GM10266 (cell line): ENCODE measurements at regions not wholly inside any gene's neighbourhood (a gene's known extent, or its start where the extent isn't known, plus 50 kb on each side); places are given as distances from the start of the nearest gene placed in this dataset.

ENCODE experiments used
- DNase-seq: peaks from one replicate; pipeline ENCODE4 v3.0.0; 2012; ENCODE audit errors: extremely low spot score
- TF ChIP-seq, protein P1 (sequence below): IDR thresholded peaks from 2 replicates; pipeline ENCODE4 v1.5.1; 2012; ENCODE audit warnings: mild to moderate bottlenecking, low read depth; ENCODE audit not compliant: control insufficient read depth, insufficient read depth; ENCODE audit errors: missing control alignments

DNA sequence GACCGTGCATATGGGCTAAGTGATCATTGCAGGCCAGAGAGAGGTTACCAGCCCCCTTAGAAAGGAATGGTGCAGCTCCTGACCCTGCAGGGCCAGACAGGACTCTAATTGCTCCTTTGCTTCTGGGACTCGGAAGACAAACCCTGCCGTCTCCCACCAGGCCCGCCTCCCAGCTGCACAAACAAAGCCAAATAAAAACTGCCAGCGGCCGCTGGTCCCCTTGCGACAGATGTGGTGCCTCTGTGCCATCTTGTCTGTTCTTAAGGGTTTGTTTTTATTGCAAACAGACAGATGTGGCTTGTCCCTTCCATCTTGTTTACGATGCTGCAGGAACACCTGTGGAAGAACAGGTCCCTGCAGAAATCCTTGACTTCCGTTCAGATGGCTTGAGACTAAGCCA lies 434.4 kb upstream of the TSHZ3 start:
- TF ChIP-seq, protein P1, sequence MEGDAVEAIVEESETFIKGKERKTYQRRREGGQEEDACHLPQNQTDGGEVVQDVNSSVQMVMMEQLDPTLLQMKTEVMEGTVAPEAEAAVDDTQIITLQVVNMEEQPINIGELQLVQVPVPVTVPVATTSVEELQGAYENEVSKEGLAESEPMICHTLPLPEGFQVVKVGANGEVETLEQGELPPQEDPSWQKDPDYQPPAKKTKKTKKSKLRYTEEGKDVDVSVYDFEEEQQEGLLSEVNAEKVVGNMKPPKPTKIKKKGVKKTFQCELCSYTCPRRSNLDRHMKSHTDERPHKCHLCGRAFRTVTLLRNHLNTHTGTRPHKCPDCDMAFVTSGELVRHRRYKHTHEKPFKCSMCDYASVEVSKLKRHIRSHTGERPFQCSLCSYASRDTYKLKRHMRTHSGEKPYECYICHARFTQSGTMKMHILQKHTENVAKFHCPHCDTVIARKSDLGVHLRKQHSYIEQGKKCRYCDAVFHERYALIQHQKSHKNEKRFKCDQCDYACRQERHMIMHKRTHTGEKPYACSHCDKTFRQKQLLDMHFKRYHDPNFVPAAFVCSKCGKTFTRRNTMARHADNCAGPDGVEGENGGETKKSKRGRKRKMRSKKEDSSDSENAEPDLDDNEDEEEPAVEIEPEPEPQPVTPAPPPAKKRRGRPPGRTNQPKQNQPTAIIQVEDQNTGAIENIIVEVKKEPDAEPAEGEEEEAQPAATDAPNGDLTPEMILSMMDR, result no peak
- DNase-seq, result no peak

DNA sequence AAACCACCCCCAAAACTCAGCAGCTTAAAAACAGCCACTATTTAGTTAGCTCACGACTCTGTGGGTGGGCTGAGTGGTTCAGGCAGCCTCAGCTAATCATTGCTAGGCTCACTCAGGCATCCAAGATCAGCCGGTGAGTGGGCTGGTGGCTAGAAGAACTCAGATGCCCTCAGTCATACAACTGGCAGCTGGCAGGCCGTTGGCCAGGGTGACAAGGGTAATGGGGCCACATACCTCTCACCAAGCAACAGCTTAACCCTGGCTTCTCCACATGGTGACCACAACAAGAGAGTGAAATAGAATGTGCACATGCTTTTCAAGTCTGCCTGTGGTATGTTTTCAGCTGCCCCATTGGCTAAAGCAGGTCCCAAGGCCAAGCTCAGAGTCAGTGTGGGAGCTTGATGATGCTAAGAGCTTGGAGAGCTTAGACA lies 435.4 kb upstream of the TSHZ3 start:
- TF ChIP-seq, protein P1, result no peak
- DNase-seq, result no peak

DNA sequence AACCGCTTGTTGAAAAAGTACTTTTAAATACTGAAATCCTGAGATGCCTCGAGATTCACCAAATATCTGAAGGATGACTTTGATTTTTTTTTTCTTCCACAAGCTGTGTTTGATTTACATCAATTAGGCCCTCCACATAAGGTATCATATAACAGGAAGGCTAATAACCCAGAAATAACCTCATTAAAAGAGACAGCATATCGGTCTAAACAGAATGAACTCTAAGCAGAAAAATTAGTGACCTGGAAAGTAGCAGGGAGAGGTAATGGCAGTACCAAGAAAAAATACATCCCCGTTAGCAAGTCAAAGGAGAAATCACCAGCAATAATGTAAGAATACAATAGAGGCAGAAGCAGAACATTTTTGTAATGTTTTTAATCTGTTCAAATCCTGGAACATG lies 452.4 kb upstream of the TSHZ3 start:
- TF ChIP-seq, protein P1, result no peak
- DNase-seq, result no peak

DNA sequence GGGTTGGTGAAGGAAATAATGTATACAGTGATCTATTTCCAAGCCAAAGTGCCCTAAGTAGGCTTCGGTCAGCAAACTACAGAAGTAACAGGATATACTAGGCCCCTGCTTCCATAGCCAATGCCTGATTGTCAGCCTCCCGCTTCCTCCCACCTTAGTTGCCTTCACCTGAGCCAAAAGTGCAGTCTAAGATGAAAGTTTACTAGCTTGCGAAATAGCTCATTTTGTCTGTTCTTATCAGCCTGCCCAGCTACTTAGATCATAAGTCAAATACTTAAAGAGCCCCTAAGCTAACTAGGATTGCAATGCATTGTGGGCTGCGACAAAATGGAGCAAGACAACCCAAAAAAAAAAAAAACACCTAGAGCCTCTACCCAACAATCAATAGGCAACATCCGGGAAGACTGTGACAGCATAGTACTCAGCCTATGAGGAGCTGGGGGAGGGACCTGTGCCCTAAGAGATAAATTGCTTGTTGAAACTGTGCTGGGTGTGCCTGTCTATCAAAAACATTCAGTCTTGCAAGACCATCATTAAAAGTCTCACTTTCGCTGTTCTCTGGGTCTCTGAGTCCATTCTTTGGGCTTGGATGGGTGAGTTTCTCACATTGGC lies 454.7 kb upstream of the TSHZ3 start:
- no peak for DNase-seq
- TF ChIP-seq, protein P1, result no peak

DNA sequence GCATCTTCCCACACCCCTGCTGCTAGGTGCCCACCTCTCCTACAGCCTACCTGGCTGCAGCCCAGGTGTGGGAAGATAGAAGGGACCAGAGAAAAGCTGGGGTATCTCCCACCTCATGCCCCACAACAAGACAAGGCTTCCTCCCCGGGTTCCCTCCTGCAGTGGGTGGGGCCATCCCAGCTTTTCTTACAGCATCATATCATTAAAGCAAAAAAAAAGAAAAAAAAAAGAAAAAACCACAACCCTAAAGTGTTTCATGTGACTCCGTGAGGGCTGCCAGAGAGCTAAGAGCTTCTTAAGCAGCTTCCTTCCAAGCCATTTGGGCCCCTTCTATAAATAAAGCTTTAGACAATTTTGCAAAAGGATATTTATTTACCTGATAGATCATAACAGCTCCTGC lies 455.4 kb upstream of the TSHZ3 start:
- TF ChIP-seq, protein P1, result no peak
- no peak for DNase-seq

DNA sequence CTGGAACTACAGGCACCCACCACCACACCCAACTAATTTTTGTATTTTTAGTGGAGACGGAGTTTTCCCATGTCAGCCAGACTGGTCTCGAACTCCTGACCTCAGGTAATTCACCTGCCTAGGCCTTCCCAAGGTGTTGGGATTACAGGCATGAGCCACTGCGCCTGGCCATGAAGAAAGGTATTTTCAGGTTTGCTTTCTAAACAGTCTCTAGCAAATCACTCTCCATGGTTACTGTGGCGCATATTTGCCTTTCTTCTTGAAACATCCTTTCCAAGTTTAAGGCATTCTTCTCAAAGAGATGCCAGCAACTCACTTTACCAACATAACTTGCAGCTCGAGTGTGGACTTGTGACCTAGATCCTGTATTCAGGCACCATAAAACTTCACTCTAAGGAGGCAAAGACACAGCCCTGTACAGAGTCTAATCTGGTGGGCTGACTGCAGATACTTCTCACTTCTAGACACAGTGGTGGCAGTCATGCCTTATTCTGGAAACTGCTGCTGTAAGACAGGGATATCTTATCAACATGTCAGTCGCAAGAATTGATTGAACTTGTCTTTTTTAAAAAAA lies 461.4 kb upstream of the TSHZ3 start:
- TF ChIP-seq, protein P1, result no peak
- no peak for DNase-seq

DNA sequence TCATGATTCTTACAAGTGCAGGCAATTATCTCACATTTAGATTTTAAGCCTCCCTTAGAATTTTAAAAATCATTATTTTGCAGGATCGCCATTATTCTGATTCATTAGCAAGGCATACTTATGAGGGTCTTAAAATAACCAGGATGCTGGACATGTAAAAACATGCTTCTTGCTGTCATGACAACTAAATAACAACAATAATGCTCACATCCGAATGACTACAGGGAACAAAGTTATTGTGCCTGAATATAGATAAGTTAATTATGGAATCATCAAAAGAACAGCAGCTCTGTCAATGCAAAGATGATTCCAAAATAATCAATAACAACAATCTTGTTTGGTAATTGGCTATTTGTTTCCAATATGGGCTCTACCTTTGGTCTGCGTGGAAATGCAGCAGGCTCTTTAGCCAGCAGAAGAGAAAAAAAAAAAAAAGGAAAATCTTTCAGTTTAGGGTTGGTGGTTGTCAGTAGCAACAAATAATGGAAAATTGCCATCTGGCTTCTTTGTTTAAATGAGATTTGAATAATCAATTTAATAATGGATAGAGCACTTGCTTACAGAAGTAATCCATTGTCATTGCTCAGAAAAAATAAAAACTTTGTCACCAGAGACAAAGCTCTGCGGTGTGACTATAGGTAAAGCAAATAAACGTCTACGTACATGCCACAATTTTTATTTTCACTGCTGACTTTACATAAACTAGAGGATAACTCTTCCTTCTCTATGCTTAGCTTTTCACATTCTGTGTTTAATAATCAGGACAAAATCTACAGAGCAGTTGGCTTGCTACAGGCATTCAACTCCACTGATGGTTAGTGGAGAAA lies 468.9 kb upstream of the TSHZ3 start:
- no peak for DNase-seq

More for the DNA sequence above, 468.9 kb upstream of the TSHZ3 start:
- TF ChIP-seq, protein P1, result no peak
